HCEC 1CT (cell line): ENCODE measurements at regions not wholly inside any gene's neighbourhood (a gene's known extent, or its start where the extent isn't known, plus 50 kb on each side); places are given as distances from the start of the nearest gene placed in this dataset.
A peak's percentile ranks its signal among the peaks of the same experiment; 100 is the strongest.
"Not testable (repeated sequence)": the region's sequence is repeated elsewhere in the genome, so short reads cannot be mapped to it uniquely, and the experiment has no call there.

Source experiments
- DNase-seq: peaks from one replicate; pipeline ENCODE4 v3.0.0-alpha.2; 2017

- DNase-seq = no peak
Observed at GRCh38 chr13:31522396-31522795, 216.9 kb upstream of the RXFP2 start.

GRCh38 chr13:31528176-31528575, 211.2 kb upstream of the RXFP2 start:
- DNase-seq = no peak

- DNase-seq = no peak
Observed at GRCh38 chr13:31528758-31529157, 210.6 kb upstream of the RXFP2 start.

GRCh38 chr13:31530922-31531321, 208.4 kb upstream of the RXFP2 start:
- no peak for DNase-seq

- no peak for DNase-seq
Observed at GRCh38 chr13:31537052-31537451, 202.3 kb upstream of the RXFP2 start.

- peak; percentile 39 for DNase-seq
Observed at GRCh38 chr13:31538067-31539042, 201.0 kb upstream of the RXFP2 start.

- DNase-seq = no peak
Observed at GRCh38 chr13:31540281-31540680, 199.0 kb upstream of the RXFP2 start.

GRCh38 chr13:31543190-31543589, 196.1 kb upstream of the RXFP2 start:
- DNase-seq = no peak

- no peak for DNase-seq
Observed at GRCh38 chr13:31545616-31546015, 193.7 kb upstream of the RXFP2 start.

- peak; percentile 9 for DNase-seq
Observed at GRCh38 chr13:31556376-31556775, 182.9 kb upstream of the RXFP2 start.

GRCh38 chr13:31584221-31584620, 155.1 kb upstream of the RXFP2 start:
- DNase-seq = not testable (repeated sequence)

- no peak for DNase-seq
Observed at GRCh38 chr13:31587698-31588266, 151.5 kb upstream of the RXFP2 start.

- DNase-seq = no peak
Observed at GRCh38 chr13:31588316-31588715, 151.0 kb upstream of the RXFP2 start.

- no peak for DNase-seq
Observed at GRCh38 chr13:31588893-31589292, 150.4 kb upstream of the RXFP2 start.

- no peak for DNase-seq
Observed at GRCh38 chr13:31591642-31592233, 147.6 kb upstream of the RXFP2 start.

- no peak for DNase-seq
Observed at GRCh38 chr13:31594056-31594455, 145.3 kb upstream of the RXFP2 start.

GRCh38 chr13:31595563-31595962, 143.8 kb upstream of the RXFP2 start:
- no peak for DNase-seq

GRCh38 chr13:31598990-31599389, 140.3 kb upstream of the RXFP2 start:
- DNase-seq = no peak

GRCh38 chr13:31605076-31605860, 134.1 kb upstream of the RXFP2 start:
- no peak for DNase-seq

GRCh38 chr13:31607531-31607930, 131.8 kb upstream of the RXFP2 start:
- not testable (repeated sequence) for DNase-seq

- DNase-seq = not testable (repeated sequence)
Observed at GRCh38 chr13:31608780-31609179, 130.5 kb upstream of the RXFP2 start.

GRCh38 chr13:31610270-31610998, 128.9 kb upstream of the RXFP2 start:
- DNase-seq = no peak
